BLaER1 (cell line): ENCODE measurements at regions not wholly inside any gene's neighbourhood (a gene's known extent, or its start where the extent isn't known, plus 50 kb on each side); places are given as distances from the start of the nearest gene placed in this dataset.

Experiments used
- H3K27ac ChIP-seq: shearing (Covaris generic); formaldehyde crosslinking; 2 replicates; pipeline ENCODE4 v1.8.1; 2022
- H3K27me3 ChIP-seq: shearing (Covaris generic); formaldehyde crosslinking; 2 replicates; pipeline ENCODE4 v1.8.1; 2022
- H3K36me3 ChIP-seq: shearing (Covaris generic); formaldehyde crosslinking; 2 replicates; pipeline ENCODE4 v1.8.1; 2022
- H3K4me1 ChIP-seq: shearing (Covaris generic); formaldehyde crosslinking; 2 replicates; pipeline ENCODE4 v1.8.1; 2022
- H3K4me2 ChIP-seq: shearing (Covaris generic); formaldehyde crosslinking; 2 replicates; pipeline ENCODE4 v1.8.1; 2022
- H3K4me3 ChIP-seq: shearing (Covaris generic); formaldehyde crosslinking; 2 replicates; pipeline ENCODE4 v1.8.1; 2022
- H3K9ac ChIP-seq: shearing (Covaris generic); formaldehyde crosslinking; 2 replicates; pipeline ENCODE4 v1.8.1; 2022
- H3K9me3 ChIP-seq: shearing (Covaris generic); formaldehyde crosslinking; 2 replicates; pipeline ENCODE4 v1.8.1; 2022
- H4K20me1 ChIP-seq: shearing (Covaris generic); formaldehyde crosslinking; 2 replicates; pipeline ENCODE4 v1.8.1; 2022
- Cebpa-rat ChIP-seq: shearing (Covaris generic); IDR thresholded peaks from 2 replicates; pipeline ENCODE4 v1.8.1; 2022

GRCh38 chr6:48240287-48240686, 129.3 kb upstream of the PTCHD4 start:
- H3K36me3 ChIP-seq: no peaks in the 10 kb centered on the region
- peaks cover 18% of the 10 kb centered on the region for H3K9me3 ChIP-seq
- H3K27ac ChIP-seq: no peak overlapping the region
- no peak overlapping the region for H3K9ac ChIP-seq
- peak; percentile 52; the same call in 1 of the 2 replicates for TF ChIP-seq Cebpa-rat
- no peak overlapping the region for H3K4me2 ChIP-seq
- H3K27me3 ChIP-seq: no peaks in the 10 kb centered on the region
- H4K20me1 ChIP-seq: no peaks in the 10 kb centered on the region
- no peak overlapping the region for H3K4me3 ChIP-seq
- no peaks in the 10 kb centered on the region for H3K4me1 ChIP-seq

DNA sequence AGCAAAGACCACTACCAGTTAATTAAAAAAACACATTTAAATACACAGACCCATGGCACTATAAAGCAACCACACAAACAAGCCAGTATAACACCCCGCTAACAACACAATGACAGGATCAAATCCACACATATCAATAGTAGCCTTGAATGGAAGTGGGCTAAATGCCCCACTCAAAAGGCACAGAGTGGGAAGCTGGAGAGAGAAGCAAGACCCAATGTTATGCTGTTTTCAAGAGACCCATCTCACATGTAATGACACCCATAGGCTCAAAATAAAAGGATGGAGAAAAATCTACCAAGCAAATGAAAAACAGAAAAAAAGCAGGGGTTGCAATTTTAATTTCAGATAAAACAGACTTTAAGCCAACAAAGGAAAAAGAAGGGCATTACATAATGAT, 125.4 kb upstream of the PTCHD4 start:
- Histone ChIP-seq H3K36me3 (no peaks in the 10 kb centered on the region), H3K9ac (no peak overlapping the region), H3K9me3 (peaks cover 30% of the 10 kb centered on the region), H3K27ac (no peak overlapping the region), H3K4me1 (no peaks in the 10 kb centered on the region), H3K4me2 (no peak overlapping the region), H3K27me3 (no peaks in the 10 kb centered on the region), H3K4me3 (no peak overlapping the region), H4K20me1 (no peaks in the 10 kb centered on the region)
- no peak for TF ChIP-seq Cebpa-rat

DNA sequence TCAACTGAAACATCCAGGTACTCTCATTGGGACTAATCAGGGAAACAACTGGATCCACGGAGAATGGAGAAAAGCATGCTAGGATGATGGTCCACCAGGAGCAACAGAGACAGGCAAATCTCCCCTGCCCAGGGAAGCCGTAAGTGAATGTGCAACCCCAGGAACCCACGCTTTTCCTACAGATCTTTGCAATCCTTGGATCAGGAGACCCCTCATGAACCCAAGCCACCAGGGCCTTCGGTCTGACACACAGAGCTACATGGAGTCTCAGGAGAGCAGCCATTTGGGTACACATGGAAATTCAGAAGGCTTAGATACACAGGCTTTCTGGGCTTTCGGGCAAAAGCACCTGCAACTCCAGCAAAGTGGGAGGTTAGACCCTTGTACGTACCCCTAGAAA, 122.1 kb upstream of the PTCHD4 start:
- no peak for TF ChIP-seq Cebpa-rat
- H3K9me3 ChIP-seq: peaks cover 30% of the 10 kb centered on the region
- H3K27ac ChIP-seq: no peak overlapping the region
- no peaks in the 10 kb centered on the region for H3K27me3 ChIP-seq
- H4K20me1 ChIP-seq: no peaks in the 10 kb centered on the region
- H3K4me1 ChIP-seq: no peaks in the 10 kb centered on the region
- no peak overlapping the region for H3K4me3 ChIP-seq
- no peak overlapping the region for H3K9ac ChIP-seq
- H3K36me3 ChIP-seq: no peaks in the 10 kb centered on the region
- no peak overlapping the region for H3K4me2 ChIP-seq

GRCh38 chr6:48229841-48230240, 118.8 kb upstream of the PTCHD4 start:
- H3K9ac ChIP-seq: no peak overlapping the region
- no peak overlapping the region for H3K4me2 ChIP-seq
- no peaks in the 10 kb centered on the region for H4K20me1 ChIP-seq
- no peaks in the 10 kb centered on the region for H3K36me3 ChIP-seq
- no peak overlapping the region for H3K27ac ChIP-seq
- no peaks in the 10 kb centered on the region for H3K4me1 ChIP-seq
- H3K27me3 ChIP-seq: no peaks in the 10 kb centered on the region
- 0 out of 2 replicates have a peak, but pooled peaks cover 8% of the 10 kb centered on the region for H3K9me3 ChIP-seq
- no peak overlapping the region for H3K4me3 ChIP-seq
- TF ChIP-seq Cebpa-rat: no peak

DNA sequence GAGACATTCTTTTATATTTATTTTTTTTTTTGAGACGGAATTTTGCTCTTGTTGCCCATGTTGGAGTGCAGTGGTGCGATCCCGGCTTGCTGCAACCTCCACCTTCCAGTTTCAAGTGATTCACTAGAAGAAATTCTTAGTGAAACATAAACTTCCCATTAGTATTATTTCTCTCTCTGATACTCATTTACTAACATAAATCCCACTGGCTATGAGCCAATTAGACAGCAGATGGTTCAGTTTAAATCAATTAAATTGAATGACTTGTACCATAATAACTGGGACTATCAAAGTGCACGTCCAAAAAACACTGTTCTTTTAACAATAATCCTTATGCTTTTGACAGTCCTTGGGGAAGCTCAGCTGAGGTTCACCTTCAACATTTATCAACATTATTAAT, 111.2 kb upstream of the PTCHD4 start:
- Histone ChIP-seq H3K4me2 (no peak overlapping the region), H3K4me1 (no peaks in the 10 kb centered on the region), H3K27me3 (no peaks in the 10 kb centered on the region), H3K4me3 (no peak overlapping the region), H3K36me3 (no peaks in the 10 kb centered on the region), H3K27ac (no peak overlapping the region), H4K20me1 (no peaks in the 10 kb centered on the region), H3K9me3 (no peaks in the 10 kb centered on the region), H3K9ac (no peak overlapping the region)
- TF ChIP-seq Cebpa-rat: no peak

DNA sequence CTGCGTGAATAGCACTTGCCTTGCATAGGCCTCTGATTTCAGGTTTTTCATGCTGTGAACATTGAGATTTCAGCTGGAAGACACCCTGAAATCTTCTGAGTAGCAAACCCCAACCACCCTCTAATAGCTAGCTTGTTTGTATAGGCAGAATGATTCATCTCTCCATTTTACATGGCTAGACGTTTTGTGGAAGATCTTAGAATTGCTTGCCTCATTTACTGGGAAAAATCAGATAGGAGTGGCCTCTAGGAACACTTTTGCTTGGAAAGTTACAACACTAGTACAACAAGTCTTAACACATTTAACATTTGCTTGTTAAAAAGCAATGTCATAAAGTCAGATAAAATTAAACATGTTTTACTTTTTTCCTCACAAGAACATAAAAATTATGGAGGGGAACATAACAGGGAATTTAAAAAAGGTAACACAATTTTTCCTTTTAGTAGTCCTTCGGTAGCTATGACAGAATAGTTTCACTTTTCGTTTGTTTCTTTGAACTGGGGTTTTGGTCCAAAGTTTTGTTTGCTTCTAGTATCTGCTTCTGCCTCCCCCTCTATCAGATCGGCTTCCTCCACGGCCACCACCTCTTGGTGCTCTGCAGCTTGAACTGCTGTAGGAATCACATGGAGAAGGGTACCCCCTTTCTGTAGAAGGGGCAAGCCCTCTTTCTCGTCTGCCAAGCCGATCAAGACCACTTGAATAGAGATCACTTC, 102.2 kb upstream of the PTCHD4 start:
- H3K27me3 ChIP-seq: no peaks in the 10 kb centered on the region
- H3K9ac ChIP-seq: no peak overlapping the region
- H3K27ac ChIP-seq: no peak overlapping the region
- H3K36me3 ChIP-seq: no peaks in the 10 kb centered on the region
- no peak overlapping the region for H3K4me2 ChIP-seq
- H3K4me1 ChIP-seq: no peaks in the 10 kb centered on the region
- TF ChIP-seq Cebpa-rat: no peak
- no peaks in the 10 kb centered on the region for H4K20me1 ChIP-seq
- no peaks in the 10 kb centered on the region for H3K9me3 ChIP-seq
- no peak overlapping the region for H3K4me3 ChIP-seq

DNA sequence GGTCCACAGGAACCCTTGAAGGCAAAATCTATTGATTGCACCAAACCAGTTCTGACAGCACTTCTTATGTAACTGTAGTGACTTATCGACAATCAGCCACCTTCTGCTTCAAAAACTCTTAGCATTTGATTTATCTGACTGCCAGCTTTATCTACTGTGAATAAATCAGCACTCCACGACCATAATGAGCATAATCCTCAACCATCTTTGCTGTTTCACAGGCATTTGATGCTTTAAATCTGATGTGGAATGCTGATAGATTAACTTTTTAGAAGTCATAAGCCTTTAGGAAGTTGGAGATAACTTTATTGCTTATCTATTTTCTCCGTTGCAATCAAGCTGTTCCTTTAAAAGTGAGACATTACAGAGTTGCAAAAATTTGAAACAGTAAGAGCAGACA, 101.5 kb upstream of the PTCHD4 start:
- no peaks in the 10 kb centered on the region for H3K27me3 ChIP-seq
- H3K4me3 ChIP-seq: no peak overlapping the region
- H3K36me3 ChIP-seq: no peaks in the 10 kb centered on the region

DNA sequence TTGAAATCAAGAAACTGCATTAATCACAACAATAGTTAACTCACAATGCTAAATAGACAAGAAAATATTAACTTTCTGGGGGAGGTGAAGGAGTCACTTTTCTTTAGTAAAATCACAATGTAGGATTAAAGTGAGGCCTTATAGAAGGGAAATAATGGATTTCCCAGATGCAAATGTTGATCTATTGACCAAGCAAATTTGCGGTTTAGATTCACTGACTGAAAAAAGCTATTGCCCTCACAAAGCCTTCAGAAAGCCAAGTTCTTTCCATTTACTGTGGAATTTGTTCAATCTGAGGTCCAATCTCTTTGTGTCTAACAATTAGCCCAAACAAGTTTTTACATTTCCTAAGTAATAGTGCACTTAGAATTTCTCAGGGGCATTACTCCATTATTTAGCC, 95.1 kb upstream of the PTCHD4 start:
- Histone ChIP-seq H3K9me3 (no peaks in the 10 kb centered on the region), H3K9ac (no peak overlapping the region), H3K4me1 (no peaks in the 10 kb centered on the region), H3K27ac (no peak overlapping the region), H4K20me1 (no peaks in the 10 kb centered on the region), H3K27me3 (no peaks in the 10 kb centered on the region), H3K4me2 (no peak overlapping the region), H3K4me3 (no peak overlapping the region), H3K36me3 (no peaks in the 10 kb centered on the region)
- no peak for TF ChIP-seq Cebpa-rat

More for the DNA sequence above, 101.5 kb upstream of the PTCHD4 start:
- no peak for TF ChIP-seq Cebpa-rat
- Histone ChIP-seq H3K9me3 (no peaks in the 10 kb centered on the region), H3K4me1 (no peaks in the 10 kb centered on the region), H4K20me1 (no peaks in the 10 kb centered on the region), H3K4me2 (no peak overlapping the region), H3K27ac (no peak overlapping the region), H3K9ac (no peak overlapping the region)

DNA sequence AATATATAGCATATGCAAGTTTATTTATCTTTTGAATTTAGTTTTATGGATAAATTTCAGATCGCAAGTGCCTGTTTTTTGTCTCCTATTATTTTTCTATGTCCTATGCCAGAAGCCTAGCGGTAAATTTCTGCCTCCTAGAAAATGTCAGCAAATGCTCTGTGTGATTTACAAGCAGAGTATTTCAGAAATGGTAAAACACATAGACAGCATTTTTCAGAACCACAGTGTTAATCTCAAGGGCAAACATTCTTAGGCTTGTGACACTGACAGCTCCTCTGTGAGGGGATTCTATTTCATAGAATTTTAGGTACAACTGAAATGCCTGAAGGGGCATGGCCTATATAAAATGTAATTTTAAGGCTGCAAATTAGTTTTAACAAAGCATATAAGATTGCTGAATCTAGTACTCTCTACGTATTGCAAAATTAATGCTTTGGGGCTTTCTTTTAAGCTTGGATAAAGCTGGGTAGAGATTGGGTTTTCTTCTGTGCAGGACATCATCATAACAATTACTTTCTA, 89.9 kb upstream of the PTCHD4 start:
- Histone ChIP-seq H3K9ac (no peak overlapping the region), H4K20me1 (no peaks in the 10 kb centered on the region)
- no peak for TF ChIP-seq Cebpa-rat

DNA sequence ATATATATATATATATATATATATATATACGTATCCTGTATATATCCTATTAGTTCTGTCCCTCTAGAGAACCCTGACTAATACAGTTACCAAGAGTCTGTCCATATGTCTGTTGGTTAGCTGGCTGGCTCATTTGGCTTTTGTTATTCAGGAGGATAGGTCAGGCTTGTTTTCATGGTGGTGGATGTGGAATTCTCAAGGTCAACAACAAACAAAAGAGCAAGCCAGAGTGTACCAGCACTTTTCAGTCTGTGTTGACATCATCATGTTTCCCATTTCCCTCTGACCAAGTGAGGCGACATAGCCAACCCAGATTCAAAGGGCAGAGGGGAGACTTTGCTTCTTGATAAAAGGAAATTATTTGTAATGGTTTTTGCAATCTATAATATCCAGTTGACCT, 88.5 kb upstream of the PTCHD4 start:
- H3K27me3 ChIP-seq: no peaks in the 10 kb centered on the region
- H3K4me3 ChIP-seq: no peak overlapping the region
- H3K27ac ChIP-seq: no peak overlapping the region
- H3K4me1 ChIP-seq: peaks cover 5% of the 10 kb centered on the region; the same call in 1 of the 2 replicates
- H3K9me3 ChIP-seq: no peaks in the 10 kb centered on the region
- H3K4me2 ChIP-seq: no peak overlapping the region
- H3K9ac ChIP-seq: no peak overlapping the region
- H4K20me1 ChIP-seq: no peaks in the 10 kb centered on the region
- no peak for TF ChIP-seq Cebpa-rat
- no peaks in the 10 kb centered on the region for H3K36me3 ChIP-seq

More for the DNA sequence above, 89.9 kb upstream of the PTCHD4 start:
- H3K4me2 ChIP-seq: no peak overlapping the region
- no peaks in the 10 kb centered on the region for H3K27me3 ChIP-seq
- no peaks in the 10 kb centered on the region for H3K36me3 ChIP-seq
- H3K4me1 ChIP-seq: no peaks in the 10 kb centered on the region
- H3K27ac ChIP-seq: no peak overlapping the region
- no peaks in the 10 kb centered on the region for H3K9me3 ChIP-seq
- no peak overlapping the region for H3K4me3 ChIP-seq
